CD14-positive monocyte (primary cell): ENCODE measurements at regions not wholly inside any gene's neighbourhood (a gene's known extent, or its start where the extent isn't known, plus 50 kb on each side); places are given as distances from the start of the nearest gene placed in this dataset.

ENCODE experiments used
- DNase-seq, 3 donors: peaks; one replicate each; pipeline ENCODE4 v3.0.0-alpha.2; 2011 to 2022
- H2AFZ ChIP-seq: 2 replicates; pipeline ENCODE4 v1.6.0; 2012; ENCODE audit warnings: mild to moderate bottlenecking, low read depth, low read length, inconsistent platforms; ENCODE audit not compliant: insufficient read depth, poor library complexity, severe bottlenecking
- H3K27ac ChIP-seq, 2 donors: 1 replicate in 1 of 2; 2 replicates in 1 of 2; pipeline ENCODE4 v1.5.1; 2012 to 2013; ENCODE audit warnings: low read length in 2 of 2, control low read depth in 1 of 2, inconsistent platforms in 1 of 2, low read depth in 1 of 2, mild to moderate bottlenecking in 1 of 2
- H3K27me3 ChIP-seq, 2 donors: one replicate each; pipeline versions ENCODE4 v1.6.0 to v1.6.1; 2011 to 2013; ENCODE audit warnings: low read length in 2 of 2; ENCODE audit not compliant: control insufficient read depth in 2 of 2, insufficient read depth in 2 of 2
- H3K36me3 ChIP-seq, 2 donors: replicated peaks in 1 of 2; 1 replicate in 1 of 2; 2 replicates in 1 of 2; pipeline versions ENCODE4 v1.5.1 to v1.6.1; 2012 to 2013; ENCODE audit warnings: low read length in 2 of 2, control low read depth in 1 of 2, inconsistent platforms in 1 of 2, mild to moderate bottlenecking in 1 of 2; ENCODE audit not compliant: insufficient read depth in 2 of 2, control insufficient read depth in 1 of 2
- H3K4me1 ChIP-seq, 2 donors: 1 replicate in 1 of 2; 2 replicates in 1 of 2; pipeline versions ENCODE4 v1.5.1 to v1.6.1; 2012 to 2013; ENCODE audit warnings: low read length in 2 of 2, control low read depth in 1 of 2, inconsistent platforms in 1 of 2, mild to moderate bottlenecking in 1 of 2, moderate library complexity in 1 of 2; ENCODE audit not compliant: insufficient read depth in 2 of 2, control insufficient read depth in 1 of 2
- H3K4me2 ChIP-seq: replicated peaks from 2 replicates; pipeline ENCODE3; 2012; ENCODE audit warnings: low read length, moderate library complexity, mild to moderate bottlenecking; ENCODE audit not compliant: poor library complexity, severe bottlenecking; ENCODE audit errors: extremely low read depth
- H3K4me3 ChIP-seq, 3 experiments: fragments of 200-600 bp in 1 of 3; sonication (generic) in 1 of 3; replicated peaks in 1 of 3; 1 replicate in 2 of 3; 2 replicates in 1 of 3; pipeline ENCODE4 v1.5.1; 2011 to 2013; ENCODE audit warnings: low read length in 3 of 3, mild to moderate bottlenecking in 3 of 3, control low read depth in 2 of 3, low read depth in 2 of 3, inconsistent platforms in 1 of 3, moderate library complexity in 1 of 3
- H3K79me2 ChIP-seq: 2 replicates; pipeline ENCODE4 v1.6.0; 2012; ENCODE audit warnings: mild to moderate bottlenecking, control low read depth, inconsistent platforms, low read length, moderate library complexity; ENCODE audit not compliant: insufficient read depth
- H3K9ac ChIP-seq: 2 replicates; pipeline ENCODE4 v1.6.0; 2017; ENCODE audit warnings: low read length, mild to moderate bottlenecking; ENCODE audit not compliant: insufficient read depth, poor library complexity, severe bottlenecking
- H3K9me3 ChIP-seq, 2 donors: replicated peaks in 1 of 2; 1 replicate in 1 of 2; 2 replicates in 1 of 2; pipeline versions ENCODE4 v1.5.1 to v1.6.1; 2012 to 2013; ENCODE audit warnings: low read length in 2 of 2, control low read depth in 1 of 2; ENCODE audit not compliant: control insufficient read depth in 1 of 2, insufficient read depth in 1 of 2
- H4K20me1 ChIP-seq: 2 replicates; pipeline ENCODE4 v1.6.0; 2012; ENCODE audit warnings: mild to moderate bottlenecking, low read length, control low read depth, moderate library complexity; ENCODE audit not compliant: insufficient read depth
- H3K27ac Mint-ChIP-seq, 7 donors: one replicate each; pipeline ENCODE4 v1.8.0; 2020; ENCODE audit warnings: mild to moderate bottlenecking in 7 of 7, mixed read lengths in 7 of 7, moderate library complexity in 6 of 7, inconsistent platforms in 2 of 7
- H3K27me3 Mint-ChIP-seq, 3 donors: one replicate each; pipeline ENCODE4 v1.8.0; 2021 to 2022; ENCODE audit warnings: low read depth in 3 of 3, mild to moderate bottlenecking in 3 of 3, mixed read lengths in 3 of 3, moderate library complexity in 3 of 3, inconsistent platforms in 1 of 3
- H3K36me3 Mint-ChIP-seq, 2 donors: one replicate each; pipeline ENCODE4 v1.8.0; 2020; ENCODE audit warnings: mixed read lengths in 2 of 2, inconsistent platforms in 1 of 2, mild to moderate bottlenecking in 1 of 2
- H3K4me1 Mint-ChIP-seq: one replicate; pipeline ENCODE4 v1.8.0; 2020; ENCODE audit warnings: mild to moderate bottlenecking, mixed read lengths
- H3K4me3 Mint-ChIP-seq, 2 donors: one replicate each; pipeline ENCODE4 v1.8.0; 2020; ENCODE audit warnings: mild to moderate bottlenecking in 2 of 2, mixed read lengths in 2 of 2, moderate library complexity in 1 of 2
- H3K9me3 Mint-ChIP-seq, 7 donors: one replicate each; pipeline ENCODE4 v1.8.0; 2020 to 2022; ENCODE audit warnings: mixed read lengths in 7 of 7, mild to moderate bottlenecking in 6 of 7, moderate library complexity in 6 of 7, inconsistent platforms in 2 of 7
- WGBS: methylation state at CpG from one replicate; pipeline ENCODE4 v1.1.5; 2013; ENCODE audit warnings: missing lambda C conversion rate; ENCODE audit not compliant: insufficient coverage; 5-methylcytosine and 5-hydroxymethylcytosine counted together
- intact Hi-C, 2 donors: fragments of 100-400 bp; cut with micrococcal nuclease; formaldehyde crosslinking; loops; one replicate each; pipeline versions ENCODE4 v1.15.0 to v1.15.1; 2023
- TF ChIP-seq, protein P1 (sequence below): fragments of 200-600 bp; IDR thresholded peaks from one replicate; pipeline ENCODE4 v1.8.0; 2022; ENCODE audit warnings: antibody characterized with exemption, mild to moderate bottlenecking

DNA sequence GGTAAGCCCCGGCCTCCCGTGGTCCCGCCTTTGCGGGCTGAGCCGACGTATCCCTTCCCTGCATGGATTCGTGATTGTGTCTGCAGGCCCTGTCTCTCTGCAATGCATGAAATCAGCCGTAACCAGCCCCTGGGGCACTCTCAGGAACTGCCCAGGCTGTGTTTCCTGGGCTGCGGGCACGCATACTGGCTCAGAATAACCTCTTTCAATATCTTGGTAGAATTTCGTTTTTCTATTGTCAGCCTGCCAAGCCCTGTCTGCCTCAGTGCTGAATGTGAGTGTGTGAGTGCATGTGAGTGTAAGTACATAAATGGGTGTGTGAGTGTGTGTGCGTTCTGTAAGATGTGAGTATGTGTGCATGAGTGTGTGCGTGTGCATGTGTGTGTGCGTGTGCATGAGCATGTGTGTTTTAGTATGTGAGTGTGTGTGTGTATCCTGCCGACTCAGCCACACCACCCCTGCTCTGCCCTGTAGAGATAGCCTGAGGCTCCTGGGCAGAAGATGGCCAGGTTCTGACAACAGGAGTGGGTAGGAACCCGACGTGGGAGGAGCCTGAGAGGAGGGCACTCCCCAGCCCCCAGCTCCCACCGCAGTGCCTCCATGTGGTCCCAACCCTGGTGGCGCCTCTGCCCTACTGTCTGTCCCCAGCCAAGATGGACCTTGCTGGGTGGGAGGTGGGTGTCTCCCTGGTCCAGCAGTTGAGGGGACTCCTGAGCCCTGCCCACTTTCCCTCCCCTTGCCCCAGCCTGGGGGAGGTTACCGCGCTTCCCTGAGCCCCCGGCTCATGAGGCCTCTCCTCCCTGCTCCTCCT lies 268.8 kb downstream of the ADGRD1 start:
- peaks cover 6 to 9% of the 10 kb centered on the region in 2 donors for H3K4me1 ChIP-seq
- DNase-seq = no peak
- TF ChIP-seq, protein P1, sequence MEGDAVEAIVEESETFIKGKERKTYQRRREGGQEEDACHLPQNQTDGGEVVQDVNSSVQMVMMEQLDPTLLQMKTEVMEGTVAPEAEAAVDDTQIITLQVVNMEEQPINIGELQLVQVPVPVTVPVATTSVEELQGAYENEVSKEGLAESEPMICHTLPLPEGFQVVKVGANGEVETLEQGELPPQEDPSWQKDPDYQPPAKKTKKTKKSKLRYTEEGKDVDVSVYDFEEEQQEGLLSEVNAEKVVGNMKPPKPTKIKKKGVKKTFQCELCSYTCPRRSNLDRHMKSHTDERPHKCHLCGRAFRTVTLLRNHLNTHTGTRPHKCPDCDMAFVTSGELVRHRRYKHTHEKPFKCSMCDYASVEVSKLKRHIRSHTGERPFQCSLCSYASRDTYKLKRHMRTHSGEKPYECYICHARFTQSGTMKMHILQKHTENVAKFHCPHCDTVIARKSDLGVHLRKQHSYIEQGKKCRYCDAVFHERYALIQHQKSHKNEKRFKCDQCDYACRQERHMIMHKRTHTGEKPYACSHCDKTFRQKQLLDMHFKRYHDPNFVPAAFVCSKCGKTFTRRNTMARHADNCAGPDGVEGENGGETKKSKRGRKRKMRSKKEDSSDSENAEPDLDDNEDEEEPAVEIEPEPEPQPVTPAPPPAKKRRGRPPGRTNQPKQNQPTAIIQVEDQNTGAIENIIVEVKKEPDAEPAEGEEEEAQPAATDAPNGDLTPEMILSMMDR = no peak
- intact Hi-C loops = no loop called here
- peak overlapping the region; percentile 47 for H2AFZ ChIP-seq
- peaks cover 21 to 31% (median 26%) of the 10 kb centered on the region in 3 donors for H3K27me3 Mint-ChIP-seq
- no peaks in the 10 kb centered on the region for H4K20me1 ChIP-seq
- H3K27me3 ChIP-seq = peaks cover 0 to 17% of the 10 kb centered on the region in 2 donors
- no peaks in the 10 kb centered on the region for H3K36me3 ChIP-seq
- H3K4me2 ChIP-seq = peak overlapping the region; percentile 34
- peaks cover 21% of the 10 kb centered on the region for H3K4me1 Mint-ChIP-seq
- H3K27ac Mint-ChIP-seq = peak overlapping the region in 2 of 7 donors; percentile 25 to 45
- no peaks in the 10 kb centered on the region for H3K79me2 ChIP-seq
- H3K9me3 Mint-ChIP-seq = peaks cover 0 to 5% (median 2%) of the 10 kb centered on the region in 7 donors
- H3K36me3 Mint-ChIP-seq = no peaks in the 10 kb centered on the region
- peak overlapping the region in 1 of 2 donors; percentile 72 for H3K4me3 Mint-ChIP-seq
- no peak overlapping the region for H3K9ac ChIP-seq
- WGBS = 1% methylated on average over 16 of the region's 22 CpGs
- H3K9me3 ChIP-seq = no peaks in the 10 kb centered on the region
- H3K4me3 ChIP-seq = no peak overlapping the region
- H3K27ac ChIP-seq = no peak overlapping the region

DNA sequence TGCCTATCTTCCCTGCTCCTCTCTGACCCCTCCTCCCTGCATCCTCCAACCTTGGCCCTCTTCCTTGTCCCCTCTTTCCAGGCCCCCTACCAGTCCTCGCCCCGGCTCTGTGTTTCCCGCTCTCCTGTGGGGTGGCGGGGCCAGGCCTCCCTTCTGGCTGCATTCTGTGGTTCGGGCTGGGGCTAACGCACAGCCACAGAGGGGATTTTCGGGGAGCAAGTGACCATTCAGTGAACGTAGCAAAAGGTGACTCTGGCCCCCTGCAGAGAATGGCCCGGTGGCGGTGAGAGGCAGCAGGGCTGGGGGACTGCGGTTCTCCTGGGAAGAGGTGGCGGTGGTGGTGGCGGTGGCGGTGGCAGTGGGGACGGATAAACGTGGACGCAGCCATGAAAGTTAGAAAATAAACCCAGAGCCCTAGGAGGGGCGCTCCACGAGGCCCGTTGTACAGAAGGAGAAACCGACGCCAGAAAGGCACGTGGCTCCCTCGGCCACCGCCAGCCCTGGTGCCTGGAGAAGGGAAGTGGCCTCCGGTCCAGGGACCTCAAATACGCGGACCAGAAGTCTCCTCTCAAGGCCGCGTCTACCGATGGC lies 269.6 kb downstream of the ADGRD1 start:
- peaks cover 17 to 24% (median 22%) of the 10 kb centered on the region in 3 donors for H3K27me3 Mint-ChIP-seq
- peaks cover 0 to 6% (median 2%) of the 10 kb centered on the region in 7 donors for H3K9me3 Mint-ChIP-seq
- Histone ChIP-seq H4K20me1 (no peaks in the 10 kb centered on the region), H3K4me2 (no peak overlapping the region), H3K4me3 (no peak overlapping the region), H3K9ac (no peak overlapping the region), H3K9me3 (no peaks in the 10 kb centered on the region), H3K27ac (no peak overlapping the region), H2AFZ (no peak overlapping the region), H3K4me1 (peaks cover 3 to 9% of the 10 kb centered on the region in 2 donors), H3K36me3 (no peaks in the 10 kb centered on the region), H3K79me2 (no peaks in the 10 kb centered on the region), H3K27me3 (peaks cover 0 to 15% of the 10 kb centered on the region in 2 donors)
- intact Hi-C loops = no loop called here
- H3K4me1 Mint-ChIP-seq = peaks cover 18% of the 10 kb centered on the region
- no peak overlapping the region for H3K4me3 Mint-ChIP-seq
- TF ChIP-seq, protein P1 = no peak
- no peaks in the 10 kb centered on the region for H3K36me3 Mint-ChIP-seq
- H3K27ac Mint-ChIP-seq = no peak overlapping the region
- DNase-seq = no peak
- 74% methylated on average over 27 of the region's 31 CpGs for WGBS
